GDM1 (cell line): ENCODE measurements at regions not wholly inside any gene's neighbourhood (a gene's known extent, or its start where the extent isn't known, plus 50 kb on each side); places are given as distances from the start of the nearest gene placed in this dataset.

Experiments
- DNase-seq: peaks from one replicate; lab custom pipeline; 2025; lab: John Stamatoyannopoulos, UW

DNA sequence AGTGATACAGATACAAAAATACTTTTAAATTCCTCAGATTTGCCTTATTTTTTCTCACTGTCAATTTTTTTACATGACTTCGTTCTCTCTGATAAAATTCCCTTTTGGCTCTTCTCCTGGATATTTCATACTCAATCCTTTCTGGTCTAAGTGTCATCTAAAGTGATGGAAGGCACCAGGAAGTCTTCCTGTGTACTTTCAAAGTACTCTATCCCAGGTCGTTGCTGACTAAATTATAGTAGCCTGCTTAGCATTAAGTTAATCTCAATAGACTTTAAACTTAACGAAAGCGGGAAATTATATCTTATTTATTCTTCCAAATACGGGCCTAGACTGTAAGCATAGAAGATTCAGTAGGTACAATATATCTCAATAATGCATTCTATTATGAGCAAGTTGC, 67.8 kb downstream of the CASP12 start:
- no peak for DNase-seq

DNA sequence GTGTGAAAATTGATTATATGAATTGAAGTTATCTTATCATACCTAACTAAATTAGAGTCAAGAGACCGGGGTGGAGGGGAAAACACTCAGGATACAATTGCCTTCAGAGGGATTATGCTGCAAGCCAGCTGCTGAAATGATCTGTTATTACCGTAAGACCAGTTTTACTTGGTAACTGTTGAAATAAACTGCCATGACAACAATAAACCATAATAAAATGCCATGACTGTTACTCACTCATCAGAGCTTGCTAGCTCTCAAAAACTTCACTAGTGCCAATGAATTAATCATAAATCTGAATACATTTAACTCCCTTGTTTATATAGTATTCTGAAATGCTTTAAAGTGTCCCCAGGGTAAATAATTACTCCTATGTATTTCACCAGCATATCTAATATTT, 68.2 kb downstream of the CASP12 start:
- no peak for DNase-seq

DNA sequence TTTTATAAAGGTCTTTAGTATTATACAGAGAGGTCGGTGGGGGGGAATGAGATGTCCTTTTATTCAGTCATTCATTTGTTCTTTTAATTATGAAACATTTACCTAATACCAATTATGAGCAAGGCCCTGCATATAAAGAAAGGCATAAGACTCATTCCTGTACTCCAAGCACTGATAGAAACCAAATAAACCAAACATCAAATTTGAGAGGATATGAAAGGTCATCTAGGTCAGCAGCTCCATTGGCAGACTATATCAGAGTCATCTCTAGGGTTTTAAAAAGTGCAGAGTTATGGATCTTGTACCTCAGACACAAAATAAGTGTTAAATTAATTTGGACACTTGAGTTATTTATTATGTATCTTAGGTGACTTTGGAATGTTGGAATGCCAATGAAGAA, 71.5 kb downstream of the CASP12 start:
- no peak for DNase-seq

DNA sequence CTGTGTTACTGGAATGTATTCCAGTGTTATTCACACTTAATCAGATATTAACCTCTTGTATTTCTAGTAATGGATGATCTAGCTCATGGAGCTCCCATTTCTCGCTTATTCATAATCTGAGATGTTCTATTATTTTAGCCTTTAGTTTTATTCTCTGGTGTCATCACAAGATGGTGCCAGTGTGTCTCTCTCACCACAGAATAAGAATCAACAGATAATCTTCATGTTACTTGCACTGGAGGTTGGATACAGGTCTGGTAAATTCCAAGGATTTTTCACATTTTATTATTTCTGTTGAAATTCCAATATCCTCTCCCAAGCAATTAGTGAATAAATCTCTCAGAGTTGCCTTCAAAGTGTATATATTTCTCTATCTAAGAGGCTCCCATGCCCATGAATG, 74.6 kb downstream of the CASP12 start:
- no peak for DNase-seq

DNA sequence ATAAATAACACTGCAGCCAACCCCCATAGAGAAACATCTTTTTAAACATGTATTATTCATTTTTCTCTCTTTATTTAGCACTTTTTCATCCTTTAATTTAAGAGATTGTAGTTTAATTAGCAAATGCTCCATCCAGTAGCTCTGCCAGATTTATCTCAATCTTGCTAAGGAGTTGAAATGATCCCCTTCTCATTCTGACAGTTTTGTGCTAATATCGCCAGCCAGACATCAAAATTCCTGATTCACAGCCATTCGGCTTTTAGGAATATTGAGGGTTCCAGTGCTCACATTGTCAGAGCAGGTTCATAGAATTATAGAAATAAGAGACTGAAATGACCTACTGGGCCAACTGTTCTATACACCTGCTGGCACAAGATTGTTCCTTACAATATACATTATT, 77.8 kb downstream of the CASP12 start:
- DNase-seq = no peak

DNA sequence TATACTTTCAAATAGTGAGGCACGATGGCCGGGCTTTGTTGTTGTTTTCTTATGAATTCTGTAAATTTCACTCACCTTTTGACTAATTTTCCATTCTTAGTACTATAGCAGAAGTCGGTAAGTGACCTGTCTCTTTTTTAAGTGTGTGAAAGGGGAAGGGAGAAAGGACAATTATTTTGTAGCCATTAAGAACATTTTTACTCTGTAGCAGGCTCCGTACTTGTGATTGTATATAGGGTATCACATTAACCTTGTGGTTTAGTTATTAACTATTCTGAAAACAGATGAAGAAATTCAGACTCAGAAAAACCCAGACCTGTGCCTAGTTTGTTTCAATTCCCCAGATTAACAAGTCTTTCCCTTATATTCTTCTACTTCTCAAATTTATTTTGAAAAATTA, 78.7 kb downstream of the CASP12 start:
- DNase-seq = no peak

DNA sequence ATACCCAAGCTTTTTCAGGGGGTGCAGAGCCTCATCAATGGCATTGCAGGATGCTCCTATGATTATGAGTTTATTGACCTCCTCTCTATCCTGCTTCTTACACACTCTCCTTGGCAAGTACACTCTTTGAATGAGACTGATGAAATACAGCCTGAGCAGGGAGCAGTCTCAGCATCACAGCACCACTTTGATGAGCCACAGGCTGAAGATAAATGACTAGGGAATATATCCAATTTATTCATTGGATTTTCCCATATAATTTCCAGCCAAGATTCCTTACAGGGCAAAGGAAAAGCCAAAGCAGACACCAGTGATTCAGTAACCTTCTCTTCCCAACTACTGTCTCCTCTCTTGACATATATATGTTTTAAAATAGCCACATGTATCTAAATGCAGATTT, 79.2 kb downstream of the CASP12 start:
- no peak for DNase-seq

DNA sequence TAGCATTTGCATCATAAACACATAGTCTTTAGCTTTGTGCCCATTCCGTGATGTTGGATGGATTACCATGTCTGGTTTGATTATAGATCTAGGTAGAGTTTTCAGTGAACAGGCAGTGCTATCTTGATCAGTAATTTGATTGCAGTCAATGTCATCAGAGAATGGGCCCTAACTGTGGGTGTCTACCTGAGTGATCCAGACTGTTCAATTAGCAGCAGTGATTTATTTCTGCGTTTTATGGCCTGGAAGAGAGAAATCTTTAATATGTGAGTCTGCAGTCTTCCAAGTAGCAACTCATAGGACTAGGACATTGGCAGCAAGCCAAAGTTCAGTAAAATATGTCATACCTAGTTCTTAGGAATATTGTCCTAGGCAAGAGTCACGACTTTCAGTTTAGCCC, 80.3 kb downstream of the CASP12 start:
- DNase-seq = no peak

DNA sequence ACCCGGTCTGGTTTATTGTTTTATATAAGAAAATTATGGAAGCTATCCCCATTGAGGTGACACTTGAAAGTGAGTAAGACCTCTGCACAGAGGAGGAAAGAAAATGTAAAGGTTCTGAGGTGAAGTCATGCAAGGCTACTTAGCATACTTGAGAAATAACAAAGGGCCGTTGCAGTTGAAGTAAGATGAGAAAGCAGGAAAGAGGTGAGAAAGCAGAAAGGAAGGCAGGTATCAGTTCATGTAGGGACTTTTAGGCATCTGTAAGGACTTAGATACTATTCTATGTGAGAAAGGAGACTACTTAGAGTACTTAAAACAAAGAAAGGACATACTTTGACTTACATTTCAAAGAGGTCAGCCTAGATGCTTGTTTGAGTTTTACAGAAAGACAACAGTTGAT, 84.7 kb downstream of the CASP12 start:
- DNase-seq = no peak

DNA sequence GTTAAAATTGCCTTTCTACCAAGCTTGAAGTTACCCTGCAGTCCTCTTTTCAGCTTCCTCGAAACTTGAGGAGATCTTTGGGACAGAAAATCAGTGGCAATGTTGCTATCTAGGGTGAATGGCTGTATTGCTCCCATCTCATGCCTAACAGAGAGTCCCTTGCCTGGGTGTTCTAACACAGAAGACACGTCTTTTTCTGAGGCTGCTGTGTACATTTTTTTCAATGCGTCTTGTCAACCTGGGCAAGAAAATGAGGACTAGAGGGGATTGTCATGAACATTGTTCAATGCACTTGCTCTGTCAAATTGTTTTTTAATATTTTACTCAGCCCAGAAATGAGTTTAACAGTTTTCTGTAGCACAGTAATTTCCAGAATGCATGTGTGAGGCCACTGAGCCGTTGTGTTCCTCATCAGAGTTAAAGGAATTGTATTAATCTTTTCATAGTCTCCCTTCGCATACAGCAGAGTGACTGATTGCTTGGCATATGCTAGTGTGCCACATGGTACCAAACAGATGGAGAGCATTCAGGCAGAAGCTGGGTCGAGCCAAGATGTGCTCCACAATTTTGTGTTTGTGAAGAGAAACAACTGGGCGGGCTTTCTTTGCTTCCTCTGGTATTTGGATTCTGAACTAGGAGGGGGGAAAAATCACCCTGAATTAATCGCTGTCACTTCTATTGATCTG, 86.0 kb downstream of the CASP12 start:
- DNase-seq = no peak

DNA sequence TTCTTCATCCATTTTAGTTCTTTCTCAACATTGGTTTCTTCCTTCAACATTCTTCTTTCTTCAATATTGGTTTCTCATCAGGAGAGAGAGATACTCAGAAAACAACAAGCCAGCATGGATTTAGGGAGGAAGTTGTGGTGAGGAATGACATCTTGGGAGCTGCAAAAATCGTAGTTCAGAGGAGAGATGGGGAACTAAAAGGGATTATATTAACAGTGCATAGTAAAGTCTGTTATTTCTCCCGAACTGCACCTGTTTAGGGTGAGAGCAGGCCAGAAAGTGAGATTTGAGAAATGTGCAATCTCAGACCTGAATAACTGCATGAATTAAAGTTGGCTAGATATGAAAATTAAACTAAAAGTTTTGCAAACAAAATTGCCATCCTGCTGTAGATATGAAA, 94.5 kb downstream of the CASP12 start:
- DNase-seq = no peak

DNA sequence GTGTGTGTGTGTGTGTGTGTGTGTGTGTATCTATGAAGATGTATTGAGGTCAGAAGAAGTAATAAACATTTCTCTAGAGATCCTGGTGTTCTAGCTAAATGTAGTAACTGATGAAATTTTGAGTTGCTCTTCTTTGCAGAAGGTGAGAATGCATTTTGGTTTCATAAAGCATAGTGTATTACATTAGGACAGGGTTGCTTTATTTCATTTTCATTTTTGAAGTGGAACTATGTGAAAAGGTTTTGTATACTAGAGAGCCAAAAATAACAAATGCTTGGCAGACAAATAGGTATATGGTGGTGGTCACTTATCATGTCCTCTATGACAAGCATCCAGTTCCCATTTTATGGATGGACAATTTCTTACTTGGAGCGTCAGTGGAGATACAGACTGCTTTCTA, 99.0 kb downstream of the CASP12 start:
- DNase-seq = no peak

DNA sequence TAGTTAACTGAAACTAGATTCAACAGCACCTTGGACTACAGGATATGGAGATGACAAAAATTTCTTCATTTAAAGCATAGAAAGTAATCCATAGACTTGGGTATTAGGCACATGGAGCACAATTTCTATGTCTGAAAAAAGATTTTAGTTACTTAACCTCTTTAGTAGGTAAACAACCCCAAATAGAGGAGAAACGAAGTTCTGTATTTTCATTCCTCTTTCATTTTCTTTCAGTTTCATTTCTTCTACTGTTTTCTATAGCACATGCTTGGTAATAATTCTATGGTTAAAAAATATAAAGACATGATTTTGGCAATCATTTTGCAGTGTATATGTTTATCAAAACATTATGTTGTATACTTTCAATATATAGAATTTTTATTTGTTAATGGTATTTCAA, 99.5 kb downstream of the CASP12 start:
- no peak for DNase-seq

DNA sequence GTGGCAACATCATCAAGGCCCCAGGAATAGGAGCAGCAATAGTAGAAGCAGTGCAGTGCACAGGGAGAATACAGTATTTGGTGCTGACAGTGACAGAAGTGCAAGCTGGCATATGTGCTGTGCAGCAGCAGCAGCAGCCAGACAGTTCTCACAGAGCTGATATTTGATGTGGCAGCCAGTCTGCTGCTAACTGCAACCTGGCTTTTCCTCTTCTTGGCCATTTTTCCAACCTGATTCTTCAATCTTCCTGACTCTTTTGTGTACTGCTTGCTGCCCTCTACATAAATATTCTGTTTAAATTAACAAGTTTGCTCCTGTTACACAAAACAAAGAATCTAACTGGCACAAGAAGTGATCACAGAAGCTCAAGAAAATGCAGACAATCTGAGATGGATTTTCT, 102.0 kb downstream of the CASP12 start:
- no peak for DNase-seq

DNA sequence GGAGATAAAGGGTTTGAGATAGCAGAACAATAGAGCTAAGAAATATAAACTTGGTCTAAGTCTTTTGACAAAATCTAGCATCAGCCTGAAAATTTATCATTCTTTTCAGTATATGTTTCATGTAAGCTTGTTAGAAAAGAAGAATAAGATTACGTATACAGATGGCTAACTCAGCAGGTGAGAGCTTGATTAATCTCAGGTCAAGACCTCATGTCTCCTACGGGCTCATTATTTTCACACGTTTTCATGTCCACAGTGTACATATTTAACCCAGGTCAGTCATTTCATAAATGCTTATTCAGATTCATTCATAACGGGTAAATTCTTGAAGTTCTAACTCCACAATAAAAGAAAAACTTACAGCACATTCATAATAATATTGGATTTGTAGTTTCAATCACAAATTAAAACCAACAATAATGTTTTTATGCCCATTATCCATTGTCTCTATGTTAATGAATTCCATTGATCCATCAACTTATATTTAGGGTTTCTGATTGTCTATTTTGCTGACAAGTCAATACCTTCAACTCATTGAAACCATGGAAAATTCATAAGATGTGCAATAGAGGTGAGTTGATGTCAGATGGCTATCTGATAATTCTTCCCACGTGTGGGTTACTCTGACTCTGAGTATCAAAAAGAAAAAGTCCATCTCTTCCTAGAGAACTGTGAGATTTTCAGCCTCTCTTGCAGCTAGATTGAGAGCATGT, 102.6 kb downstream of the CASP12 start:
- no peak for DNase-seq

DNA sequence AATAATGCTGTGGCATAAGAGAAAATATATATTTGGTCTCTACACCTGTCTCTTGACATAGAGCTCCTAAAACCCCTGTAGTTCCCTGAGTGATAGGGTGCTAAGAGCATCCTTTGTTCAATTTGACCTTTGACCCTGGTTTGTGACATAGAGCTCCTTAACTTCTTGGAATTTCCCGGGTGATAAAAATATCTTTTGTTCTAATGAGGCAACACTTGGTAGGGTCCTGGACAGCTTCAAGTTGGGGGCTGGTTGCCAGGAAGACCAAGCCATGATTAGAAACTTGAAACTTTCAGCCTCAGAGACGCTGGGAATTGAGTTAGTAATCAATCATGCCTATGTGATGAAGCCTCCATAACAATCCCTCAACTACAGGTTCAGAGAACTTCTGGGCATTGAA, 105.4 kb downstream of the CASP12 start:
- DNase-seq = no peak

DNA sequence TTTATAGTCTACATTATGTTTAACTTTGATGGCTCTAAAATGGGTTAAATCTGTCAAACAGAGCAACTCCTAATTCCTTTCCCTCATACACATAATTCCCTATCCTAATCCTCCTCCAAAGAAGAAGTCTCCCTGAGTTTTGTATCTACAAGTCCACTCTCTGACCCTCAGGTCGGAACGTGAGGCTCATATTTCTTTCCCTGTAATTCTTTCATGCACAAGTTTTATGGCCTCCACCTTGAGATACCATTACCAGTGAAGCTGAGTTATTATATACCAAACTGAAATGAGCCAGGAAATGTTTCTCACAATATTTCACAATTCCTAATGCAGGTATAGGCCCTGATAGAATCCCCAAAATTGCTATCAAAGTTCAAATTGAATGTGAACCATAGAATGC, 106.4 kb downstream of the CASP12 start:
- no peak for DNase-seq

DNA sequence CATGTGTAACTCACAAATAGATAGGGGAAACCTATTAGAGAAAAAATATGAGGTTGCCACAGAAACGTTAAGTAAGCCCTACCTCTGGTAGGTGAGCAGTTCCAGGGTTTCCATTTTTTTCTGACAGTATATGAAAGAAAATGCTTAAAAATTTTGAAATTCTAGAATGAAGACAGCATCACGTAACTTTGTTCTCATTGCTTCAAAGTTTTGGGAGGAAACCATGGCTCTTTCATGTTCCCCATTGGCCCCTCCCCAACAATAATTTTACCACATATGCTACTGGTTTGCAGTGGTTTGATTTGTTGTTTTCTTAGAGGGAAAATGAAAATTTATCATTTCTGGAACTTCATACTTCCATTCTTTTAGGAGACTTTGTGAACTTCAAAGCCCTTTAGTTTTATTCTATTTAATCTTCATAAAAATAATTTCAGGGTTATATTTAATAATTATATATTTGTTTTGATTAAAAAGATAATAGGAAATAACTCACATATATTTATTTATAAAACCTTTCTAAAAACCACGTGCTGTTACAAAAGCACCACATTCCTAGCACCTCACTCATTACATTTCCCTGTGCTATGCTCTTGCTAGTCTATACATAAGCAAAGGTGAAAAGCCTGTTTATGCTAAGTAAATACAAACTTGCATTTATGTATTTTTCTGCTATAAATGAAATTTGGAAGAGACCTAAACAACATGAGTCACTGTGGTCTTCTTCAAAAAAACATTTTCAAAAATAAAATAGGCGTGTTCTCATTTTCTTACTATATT, 113.4 kb downstream of the CASP12 start:
- no peak for DNase-seq

DNA sequence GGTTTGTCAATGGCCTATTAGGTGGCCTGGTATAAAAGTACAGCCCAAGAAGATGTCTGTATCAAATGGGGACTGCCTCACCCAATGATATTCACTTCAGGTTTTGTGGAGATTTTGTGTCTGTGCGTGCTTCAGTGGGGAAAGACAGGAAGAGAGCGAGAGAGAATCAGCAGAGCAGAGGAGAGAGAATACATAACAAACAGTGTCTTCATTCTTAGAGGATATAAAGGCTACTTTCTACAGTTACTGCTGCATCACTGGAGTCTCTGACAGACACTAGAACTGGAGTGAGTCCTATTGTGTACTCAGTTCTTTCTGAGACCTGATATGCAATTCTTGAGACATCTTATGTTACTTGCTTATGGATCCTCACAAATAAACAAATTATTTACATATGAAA, 115.0 kb downstream of the CASP12 start:
- no peak for DNase-seq

DNA sequence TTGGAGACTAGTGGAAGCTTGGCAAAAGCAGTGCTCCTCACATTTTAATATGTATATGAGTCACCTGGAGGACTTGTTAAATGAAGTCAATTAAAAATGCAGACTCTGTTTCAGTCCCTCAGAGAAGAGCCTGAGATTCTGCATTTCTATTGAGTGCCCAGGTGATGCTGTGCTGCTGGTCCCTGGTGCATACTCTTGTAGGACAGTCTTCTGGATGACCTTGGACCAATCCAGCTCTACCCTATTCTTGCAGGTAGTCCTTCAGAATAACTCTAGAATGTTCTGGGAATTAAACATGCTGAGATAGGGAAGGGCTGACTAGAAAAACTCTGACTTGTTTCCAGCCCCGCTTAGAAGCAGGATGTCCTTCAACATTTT, 115.9 kb downstream of the CASP12 start:
- DNase-seq = no peak

DNA sequence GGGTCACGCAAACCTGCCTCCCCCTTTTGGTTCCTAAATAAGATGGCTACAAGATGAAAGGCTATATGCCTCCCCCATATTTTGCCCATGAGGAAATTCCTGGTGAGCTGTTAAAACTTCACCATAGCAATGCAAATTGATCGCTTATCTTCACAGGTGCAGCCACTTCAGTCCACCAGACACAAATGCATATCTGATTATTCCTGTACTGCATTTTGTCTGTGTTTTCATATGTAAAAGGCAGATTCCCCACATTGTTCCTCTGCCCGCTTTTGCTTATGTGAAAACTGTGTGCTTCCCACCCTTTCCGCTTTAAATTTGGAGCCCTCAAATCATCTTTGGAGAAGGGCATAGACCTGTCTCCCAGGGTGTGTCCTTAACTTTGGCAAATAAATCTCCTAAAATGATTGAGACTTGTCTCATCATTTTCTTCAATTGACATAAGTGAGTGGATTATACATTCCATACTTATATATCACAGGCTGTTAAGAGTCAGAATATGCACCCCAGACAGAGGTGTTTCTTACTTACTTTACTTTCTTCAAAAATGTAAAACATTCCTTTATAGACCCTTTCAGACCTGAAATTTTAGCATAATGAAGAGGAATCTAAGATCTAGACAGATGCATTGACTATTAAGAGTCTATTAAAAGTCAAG, 116.4 kb downstream of the CASP12 start:
- no peak for DNase-seq

DNA sequence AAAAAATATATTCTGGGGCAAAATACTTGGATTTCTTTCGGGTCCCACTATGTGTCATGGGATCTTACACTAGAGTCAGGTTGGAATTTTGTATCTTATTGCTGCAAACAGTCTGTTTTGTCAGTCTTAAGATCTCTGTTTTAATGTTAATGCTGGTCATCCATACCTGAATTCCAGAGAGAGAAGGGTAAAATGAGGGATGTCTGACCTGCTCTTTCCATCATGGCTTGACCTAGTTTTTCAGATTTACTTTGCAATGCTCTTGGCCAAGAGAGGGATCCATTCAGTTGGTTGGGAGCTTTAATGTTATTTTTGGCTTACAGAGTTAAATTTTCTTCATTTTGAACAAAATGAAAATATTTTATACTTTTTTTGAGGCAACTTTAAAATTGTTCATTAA, 117.2 kb downstream of the CASP12 start:
- no peak for DNase-seq
